HepG2 (cell line): ENCODE measurements at regions not wholly inside any gene's neighbourhood (a gene's known extent, or its start where the extent isn't known, plus 50 kb on each side); places are given as distances from the start of the nearest gene placed in this dataset.

Source experiments
- ATF6 ChIP-seq: sonication (generic); formaldehyde crosslinking; conservative IDR thresholded peaks from 2 replicates; pipeline ENCODE4 v1.4.0; 2020; ENCODE audit warnings: missing genetic modification reagents
- E2F1 ChIP-seq: sonication (generic); formaldehyde crosslinking; IDR thresholded peaks from 2 replicates; pipeline ENCODE4 v1.5.0; 2020; ENCODE audit warnings: missing genetic modification reagents
- IRF9 ChIP-seq: sonication (generic); formaldehyde crosslinking; IDR thresholded peaks from 2 replicates; pipeline ENCODE4 v1.8.0; 2022; ENCODE audit warnings: missing genetic modification reagents, mild to moderate bottlenecking, borderline replicate concordance
- SMARCE1 ChIP-seq: fragments of 450-650 bp; IDR thresholded peaks from 2 replicates; pipeline ENCODE4 v1.6.1; 2017; ENCODE audit warnings: borderline replicate concordance
- ZBTB40 ChIP-seq, 2 experiments: fragments of 450-650 bp in 1 of 2; sonication (generic) in 1 of 2; formaldehyde crosslinking in 1 of 2; IDR thresholded peaks; 2 replicates each; pipeline versions ENCODE4 v1.6.1 to v1.8.0; 2016 to 2022; ENCODE audit warnings: antibody characterized with exemption in 1 of 2, mild to moderate bottlenecking in 1 of 2, missing genetic modification reagents in 1 of 2
- ZFP36L1 ChIP-seq: sonication (generic); formaldehyde crosslinking; IDR thresholded peaks from 2 replicates; pipeline ENCODE4 v1.8.0; 2022; ENCODE audit warnings: mild to moderate bottlenecking, missing genetic modification reagents, moderate library complexity
- ZNF3 ChIP-seq: IDR thresholded peaks from 2 replicates; pipeline ENCODE4 v1.7.0; 2017; ENCODE audit warnings: inconsistent platforms
- ZNF597 ChIP-seq: sonication (generic); formaldehyde crosslinking; IDR thresholded peaks from 2 replicates; pipeline ENCODE4 v1.5.0; 2020; ENCODE audit warnings: missing genetic modification reagents
- ZNF781 ChIP-seq: sonication (generic); formaldehyde crosslinking; IDR thresholded peaks from 2 replicates; pipeline ENCODE4 v1.5.1; 2020; ENCODE audit warnings: borderline replicate concordance, mild to moderate bottlenecking, missing genetic modification reagents; ENCODE audit errors: not compliant biosample characterization

GRCh38 chr1:58884706-58885661, 101.1 kb upstream of the JUN start (continued):
- no peak for TF ChIP-seq ATF6 (CRISPR knock-in tag)
- TF ChIP-seq IRF9 (CRISPR knock-in tag): no peak
- no peak for TF ChIP-seq SMARCE1
- no peak for TF ChIP-seq ZNF597 (CRISPR knock-in tag)
- no peak for TF ChIP-seq E2F1
- TF ChIP-seq ZNF781 (CRISPR knock-in tag): peak; percentile 93
- no peak for TF ChIP-seq ZFP36L1
- no peak for TF ChIP-seq ZNF3 (CRISPR knock-in tag)
- TF ChIP-seq ZBTB40 (IDR thresholded peaks at IDR 0.05): no peak
- peak; percentile 80; the same call in 1 of the 2 replicates for TF ChIP-seq ZBTB40 (CRISPR knock-in tag; IDR thresholded peaks at IDR 0.05)
